Thyroid gland (tissue), 4 donors: ENCODE measurements at regions not wholly inside any gene's neighbourhood (a gene's known extent, or its start where the extent isn't known, plus 50 kb on each side); places are given as distances from the start of the nearest gene placed in this dataset.

ENCODE experiments used
- POLR2A ChIP-seq, 2 donors: fragments of 450-650 bp; IDR thresholded peaks; one replicate each; pipeline ENCODE4 v1.6.1; 2017; ENCODE audit warnings: antibody characterized with exemption in 2 of 2, mild to moderate bottlenecking in 2 of 2, moderate library complexity in 1 of 2
- TF ChIP-seq, protein P1 (sequence below), 6 experiments: fragments of 200-600 bp in 3 of 6; fragments of 450-650 bp in 3 of 6; sonication (generic) in 3 of 6; IDR thresholded peaks; one replicate each; pipeline ENCODE4 v1.5.1; 2016 to 2019; ENCODE audit warnings: antibody characterized with exemption in 6 of 6, mild to moderate bottlenecking in 2 of 6, inconsistent platforms in 1 of 6, moderate library complexity in 1 of 6

DNA sequence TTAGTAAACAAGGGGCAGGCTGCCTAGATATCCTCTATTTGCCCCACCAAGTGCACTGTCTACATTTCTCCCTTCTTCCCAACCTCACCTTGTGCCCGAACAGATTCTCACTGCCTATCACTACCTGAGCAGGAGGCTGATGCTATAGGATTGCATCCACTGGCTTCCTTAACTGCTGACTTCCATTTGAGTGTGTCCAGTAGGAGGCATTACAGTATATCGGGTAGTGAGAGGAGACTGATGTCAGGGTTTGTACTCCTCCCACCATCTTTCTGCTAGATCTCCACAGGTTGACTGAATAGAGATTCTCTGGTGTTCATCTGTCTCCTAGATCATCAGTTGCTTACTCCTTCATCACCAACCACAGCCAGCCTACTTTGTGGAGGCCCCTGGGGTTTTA lies 796.3 kb downstream of the LRRIQ3 start:
- no peak for TF ChIP-seq POLR2A (IDR thresholded peaks at IDR 0.05)
- TF ChIP-seq, protein P1, sequence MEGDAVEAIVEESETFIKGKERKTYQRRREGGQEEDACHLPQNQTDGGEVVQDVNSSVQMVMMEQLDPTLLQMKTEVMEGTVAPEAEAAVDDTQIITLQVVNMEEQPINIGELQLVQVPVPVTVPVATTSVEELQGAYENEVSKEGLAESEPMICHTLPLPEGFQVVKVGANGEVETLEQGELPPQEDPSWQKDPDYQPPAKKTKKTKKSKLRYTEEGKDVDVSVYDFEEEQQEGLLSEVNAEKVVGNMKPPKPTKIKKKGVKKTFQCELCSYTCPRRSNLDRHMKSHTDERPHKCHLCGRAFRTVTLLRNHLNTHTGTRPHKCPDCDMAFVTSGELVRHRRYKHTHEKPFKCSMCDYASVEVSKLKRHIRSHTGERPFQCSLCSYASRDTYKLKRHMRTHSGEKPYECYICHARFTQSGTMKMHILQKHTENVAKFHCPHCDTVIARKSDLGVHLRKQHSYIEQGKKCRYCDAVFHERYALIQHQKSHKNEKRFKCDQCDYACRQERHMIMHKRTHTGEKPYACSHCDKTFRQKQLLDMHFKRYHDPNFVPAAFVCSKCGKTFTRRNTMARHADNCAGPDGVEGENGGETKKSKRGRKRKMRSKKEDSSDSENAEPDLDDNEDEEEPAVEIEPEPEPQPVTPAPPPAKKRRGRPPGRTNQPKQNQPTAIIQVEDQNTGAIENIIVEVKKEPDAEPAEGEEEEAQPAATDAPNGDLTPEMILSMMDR (IDR thresholded peaks at IDR 0.05), result no peak
